ENCODE measurements at regions not wholly inside any gene's neighbourhood (a gene's known extent, or its start where the extent isn't known, plus 50 kb on each side); places are given as distances from the start of the nearest gene placed in this dataset.

DNA sequence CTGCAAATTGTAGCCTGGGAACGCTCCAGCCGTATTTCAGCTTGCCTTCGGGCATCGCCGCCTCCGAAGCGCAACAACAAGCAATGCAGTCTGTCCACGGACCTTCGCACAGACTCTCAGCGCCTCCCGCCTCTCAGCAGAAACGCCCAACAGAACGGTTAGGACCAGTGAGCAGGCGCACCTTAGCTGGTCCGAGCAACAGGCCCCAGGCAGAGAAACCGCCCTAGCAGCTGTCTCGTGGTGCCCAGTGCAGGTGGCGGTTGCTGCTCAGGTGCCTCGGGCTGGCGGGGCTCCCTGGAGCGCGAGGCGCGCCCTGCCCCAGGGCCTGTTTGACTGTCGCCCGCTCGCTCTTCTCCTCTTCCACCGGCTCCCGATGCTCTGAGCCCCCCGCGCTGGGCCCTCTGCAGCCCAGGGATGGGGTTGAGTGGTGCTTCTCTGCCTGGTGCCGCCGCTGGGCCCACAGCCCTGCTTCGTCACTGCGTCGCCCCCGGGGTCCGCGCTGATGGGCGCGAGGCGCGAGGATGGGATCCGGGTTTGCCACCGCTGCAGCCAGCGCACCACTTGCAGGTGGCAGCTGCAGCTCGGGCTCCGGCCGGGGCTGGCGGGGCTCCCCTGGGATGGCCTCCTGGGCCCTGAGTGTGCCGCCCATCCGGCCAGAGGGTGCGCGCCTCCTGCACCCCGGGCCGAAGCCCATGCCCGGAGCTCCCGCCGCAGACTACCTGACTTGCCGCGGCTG is 268.4 kb upstream of the FRG2C start:
- H3K4me3 ChIP-seq (replicated peaks in 1 of 2; ENCODE audit: low read depth in 1 of 2, low read length in 2 of 2), result no peak overlapping the region
- BruUV-seq (replicated peaks), result no TSS peak
- H4K20me1 ChIP-seq (ENCODE audit: insufficient read depth), result no peaks in the 10 kb centered on the region
- H3K9me3 ChIP-seq (ENCODE audit: control insufficient read depth in 1 of 2, insufficient read depth in 1 of 2, low read depth in 1 of 2, low read length in 2 of 2), result no peaks in the 10 kb centered on the region
- ChIA-PET RAD21 (ENCODE audit: low non-redundant PET in 1 of 2, low total read pairs in 2 of 2, uncharacterized antibody in 2 of 2, unreplicated experiment in 2 of 2) (no interaction called here), POLR2A (no interaction called here), CTCF (no interaction called here)
- no peak overlapping the region for H3K4me2 ChIP-seq (ENCODE audit: low read length)
- H3K27me3 ChIP-seq (ENCODE audit: insufficient read depth, low read length), result no peaks in the 10 kb centered on the region
- TF ChIP-seq POLR2AphosphoS5 (IDR thresholded peaks at IDR 0.05; ENCODE audit: low read depth, low read length) (no peak), YY1 (IDR thresholded peaks at IDR 0.05; ENCODE audit: extremely low read depth, insufficient replicate concordance, low read depth, low read length) (no peak), CBX3 (IDR thresholded peaks at IDR 0.05; ENCODE audit: low read depth) (no peak), ZNF274 (IDR thresholded peaks at IDR 0.05; ENCODE audit: low read depth, low read length) (no peak), JUND (IDR thresholded peaks at IDR 0.05) (no peak)
- TF ChIP-seq, protein P1, sequence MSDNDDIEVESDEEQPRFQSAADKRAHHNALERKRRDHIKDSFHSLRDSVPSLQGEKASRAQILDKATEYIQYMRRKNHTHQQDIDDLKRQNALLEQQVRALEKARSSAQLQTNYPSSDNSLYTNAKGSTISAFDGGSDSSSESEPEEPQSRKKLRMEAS (IDR thresholded peaks at IDR 0.05), result no peak
- TF ChIP-seq, protein P2, sequence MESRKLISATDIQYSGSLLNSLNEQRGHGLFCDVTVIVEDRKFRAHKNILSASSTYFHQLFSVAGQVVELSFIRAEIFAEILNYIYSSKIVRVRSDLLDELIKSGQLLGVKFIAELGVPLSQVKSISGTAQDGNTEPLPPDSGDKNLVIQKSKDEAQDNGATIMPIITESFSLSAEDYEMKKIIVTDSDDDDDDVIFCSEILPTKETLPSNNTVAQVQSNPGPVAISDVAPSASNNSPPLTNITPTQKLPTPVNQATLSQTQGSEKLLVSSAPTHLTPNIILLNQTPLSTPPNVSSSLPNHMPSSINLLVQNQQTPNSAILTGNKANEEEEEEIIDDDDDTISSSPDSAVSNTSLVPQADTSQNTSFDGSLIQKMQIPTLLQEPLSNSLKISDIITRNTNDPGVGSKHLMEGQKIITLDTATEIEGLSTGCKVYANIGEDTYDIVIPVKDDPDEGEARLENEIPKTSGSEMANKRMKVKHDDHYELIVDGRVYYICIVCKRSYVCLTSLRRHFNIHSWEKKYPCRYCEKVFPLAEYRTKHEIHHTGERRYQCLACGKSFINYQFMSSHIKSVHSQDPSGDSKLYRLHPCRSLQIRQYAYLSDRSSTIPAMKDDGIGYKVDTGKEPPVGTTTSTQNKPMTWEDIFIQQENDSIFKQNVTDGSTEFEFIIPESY (IDR thresholded peaks at IDR 0.05; ENCODE audit: extremely low read depth, insufficient replicate concordance, low read length), result no peak
- no peak for ATAC-seq
- H3K36me3 ChIP-seq (ENCODE audit: control insufficient read depth in 1 of 2, insufficient read depth in 2 of 2, low read length in 2 of 2), result no peaks in the 10 kb centered on the region
- H3K27ac ChIP-seq (ENCODE audit: low read depth, low read length), result no peak overlapping the region
- H3K9me2 ChIP-seq (ENCODE audit: insufficient read depth), result no peaks in the 10 kb centered on the region
- intact Hi-C loops (cut with micrococcal nuclease), result no loop called here
- no peaks in the 10 kb centered on the region for H3K79me2 ChIP-seq (ENCODE audit: insufficient read depth, low read length)
- DNase-seq (ENCODE audit: low read depth, low spot score), result no peak
- H3K9ac ChIP-seq (ENCODE audit: low read length), result no peak overlapping the region
- H3K4me1 ChIP-seq (ENCODE audit: control insufficient read depth in 1 of 2, insufficient read depth in 2 of 2, low read length in 2 of 2), result no peaks in the 10 kb centered on the region
- H2AFZ ChIP-seq (ENCODE audit: low read depth, low read length, poor library complexity, severe bottlenecking), result no peak overlapping the region

Measured in HCT116 (cell line).